IMR-90 (cell line): ENCODE measurements at regions not wholly inside any gene's neighbourhood (a gene's known extent, or its start where the extent isn't known, plus 50 kb on each side); places are given as distances from the start of the nearest gene placed in this dataset.

ENCODE experiments used
- ATAC-seq: fragments of 200-7000 bp; cut with Tn5 transposase; 2 replicates; pipeline ENCODE4 v1.9.1; 2020; ENCODE audit warnings: low read depth, mild to moderate bottlenecking, moderate library complexity
- BruUV-seq: library from RNA; stranded (reverse); fragments of 400-500 nt; replicated peaks from 2 replicates; lab custom pipeline; 2021; lab: Mats Ljungman, UMichigan
- CTCF ChIA-PET: fragments of 300-600 bp; formaldehyde crosslinking; extraction: SDS; loops from one replicate; lab custom pipeline; 2021; ENCODE audit warnings: antibody characterized with exemption; lab: Yijun Ruan, JAX
- POLR2A ChIA-PET: fragments of 300-600 bp; sonication (Branson Sonifier 250); formaldehyde crosslinking; loops from one replicate; lab custom pipeline; 2022; ENCODE audit warnings: antibody characterized with exemption; ENCODE audit not compliant: unreplicated experiment; lab: Charles Lee
- DNase-seq: peaks from one replicate; pipeline ENCODE4 v3.0.0; 2013
- H2AFZ ChIP-seq: replicated peaks from 2 replicates; pipeline ENCODE3; 2013; ENCODE audit warnings: low read length, mild to moderate bottlenecking; ENCODE audit not compliant: poor library complexity
- H2AK5ac ChIP-seq: 2 replicates; pipeline ENCODE4 v1.6.1; 2013; ENCODE audit warnings: low read depth, low read length, inconsistent platforms
- H2AK9ac ChIP-seq: replicated peaks from 2 replicates; pipeline ENCODE3; 2013; ENCODE audit warnings: mild to moderate bottlenecking, low read depth, low read length, moderate library complexity; ENCODE audit not compliant: poor library complexity
- H2BK120ac ChIP-seq: 2 replicates; pipeline ENCODE4 v1.6.1; 2013; ENCODE audit warnings: low read depth, low read length, inconsistent platforms
- H2BK15ac ChIP-seq: 3 replicates; pipeline ENCODE4 v1.6.1; 2013; ENCODE audit warnings: low read depth, low read length, inconsistent platforms
- H2BK20ac ChIP-seq: 2 replicates; pipeline ENCODE4 v1.6.1; 2013; ENCODE audit warnings: low read depth, mild to moderate bottlenecking, inconsistent platforms, low read length, moderate library complexity
- H2BK5ac ChIP-seq: 2 replicates; pipeline ENCODE4 v1.6.1; 2013; ENCODE audit warnings: mild to moderate bottlenecking, low read depth, low read length, inconsistent platforms; ENCODE audit not compliant: poor library complexity, severe bottlenecking
- H3K14ac ChIP-seq: replicated peaks from 2 replicates; pipeline ENCODE4 v1.6.1; 2013; ENCODE audit warnings: low read depth, low read length, inconsistent platforms
- H3K18ac ChIP-seq: 2 replicates; pipeline ENCODE4 v1.6.1; 2013; ENCODE audit warnings: low read depth, low read length, control low read depth
- H3K23ac ChIP-seq: 2 replicates; pipeline ENCODE4 v1.6.1; 2013; ENCODE audit warnings: low read depth, low read length, inconsistent platforms
- H3K27ac ChIP-seq: 2 replicates; pipeline ENCODE4 v1.5.1; 2013; ENCODE audit warnings: mild to moderate bottlenecking, control low read depth, low read length; ENCODE audit not compliant: insufficient read depth
- H3K27me3 ChIP-seq: 2 replicates; pipeline ENCODE4 v1.6.1; 2013; ENCODE audit warnings: low read length; ENCODE audit not compliant: control insufficient read depth, insufficient read depth
- H3K36me3 ChIP-seq: 2 replicates; pipeline ENCODE4 v1.6.1; 2013; ENCODE audit warnings: low read length, mixed read lengths; ENCODE audit not compliant: control insufficient read depth, insufficient read depth
- H3K4ac ChIP-seq: 2 replicates; pipeline ENCODE4 v1.6.1; 2013; ENCODE audit warnings: low read depth, low read length, inconsistent platforms
- H3K4me1 ChIP-seq: 2 replicates; pipeline ENCODE4 v1.6.1; 2013; ENCODE audit warnings: low read length, mixed read lengths; ENCODE audit not compliant: control insufficient read depth, insufficient read depth
- H3K4me2 ChIP-seq: 2 replicates; pipeline ENCODE4 v1.6.1; 2013; ENCODE audit warnings: low read depth, mild to moderate bottlenecking, control low read depth, low read length, moderate library complexity
- H3K4me3 ChIP-seq: 2 replicates; pipeline ENCODE4 v1.5.1; 2013; ENCODE audit warnings: low read depth, mild to moderate bottlenecking, control low read depth, low read length, moderate library complexity; ENCODE audit not compliant: insufficient read depth
- H3K56ac ChIP-seq: 2 replicates; pipeline ENCODE4 v1.6.1; 2013; ENCODE audit warnings: low read length, inconsistent platforms; ENCODE audit not compliant: insufficient read depth; ENCODE audit errors: extremely low read depth
- H3K79me1 ChIP-seq, 2 experiments: 2 replicates each; pipeline ENCODE4 v1.6.1; 2013; ENCODE audit warnings: low read length in 2 of 2, inconsistent platforms in 1 of 2, low read depth in 1 of 2
- H3K9ac ChIP-seq: 2 replicates; pipeline ENCODE4 v1.6.1; 2013; ENCODE audit warnings: low read depth, low read length, control low read depth
- H3K9me1 ChIP-seq: 2 replicates; pipeline ENCODE4 v1.6.1; 2013; ENCODE audit warnings: low read length, inconsistent platforms; ENCODE audit not compliant: insufficient read depth
- H3K9me3 ChIP-seq: 2 replicates; pipeline ENCODE4 v1.6.1; 2013; ENCODE audit warnings: low read length; ENCODE audit not compliant: control insufficient read depth, insufficient read depth
- H4K20me1 ChIP-seq: 2 replicates; pipeline ENCODE4 v1.6.1; 2013; ENCODE audit warnings: low read length, inconsistent platforms; ENCODE audit not compliant: insufficient read depth
- H4K5ac ChIP-seq: 2 replicates; pipeline ENCODE4 v1.6.1; 2013; ENCODE audit warnings: mild to moderate bottlenecking, low read depth, low read length, control low read depth
- H4K8ac ChIP-seq, 2 experiments: 2 replicates each; pipeline ENCODE4 v1.6.1; 2013; ENCODE audit warnings: low read depth in 2 of 2, low read length in 2 of 2, control low read depth in 1 of 2, inconsistent platforms in 1 of 2
- H4K91ac ChIP-seq: 2 replicates; pipeline ENCODE4 v1.6.1; 2013; ENCODE audit warnings: low read depth, low read length, inconsistent platforms; ENCODE audit not compliant: insufficient read depth
- BHLHE40 ChIP-seq: fragments of 150-350 bp; IDR thresholded peaks from 2 replicates; pipeline ENCODE4 v1.6.1; 2016; ENCODE audit warnings: mild to moderate bottlenecking, low read depth, low read length
- CEBPB ChIP-seq: IDR thresholded peaks from 2 replicates; pipeline ENCODE4 v1.6.1; 2012; ENCODE audit warnings: low read depth, low read length, improper control_type of control experiment
- ELK1 ChIP-seq: fragments of 150-350 bp; IDR thresholded peaks from 2 replicates; pipeline ENCODE4 v1.6.1; 2016; ENCODE audit warnings: low read depth, mild to moderate bottlenecking, low read length, moderate library complexity, borderline replicate concordance
- FOS ChIP-seq: fragments of 150-350 bp; IDR thresholded peaks from 2 replicates; pipeline ENCODE4 v1.6.1; 2016; ENCODE audit warnings: low read depth, low read length
- MAFK ChIP-seq: IDR thresholded peaks from 2 replicates; pipeline ENCODE4 v1.6.1; 2012; ENCODE audit warnings: low read depth, low read length, improper control_type of control experiment
- MAZ ChIP-seq: IDR thresholded peaks from 2 replicates; pipeline ENCODE4 v1.6.1; 2012; ENCODE audit warnings: low read depth, mild to moderate bottlenecking, low read length, improper control_type of control experiment, moderate library complexity, borderline replicate concordance
- MXI1 ChIP-seq: IDR thresholded peaks from 2 replicates; pipeline ENCODE4 v1.6.1; 2012; ENCODE audit warnings: low read depth, mild to moderate bottlenecking, low read length, moderate library complexity, borderline replicate concordance
- RCOR1 ChIP-seq: IDR thresholded peaks from 2 replicates; pipeline ENCODE4 v1.6.1; 2012; ENCODE audit warnings: mild to moderate bottlenecking, low read length, improper control_type of control experiment; ENCODE audit not compliant: insufficient replicate concordance
- RFX5 ChIP-seq: IDR thresholded peaks from 2 replicates; pipeline ENCODE4 v1.8.0; 2012; ENCODE audit warnings: low read depth, mild to moderate bottlenecking, low read length, moderate library complexity
- SMC3 ChIP-seq: fragments of 150-350 bp; IDR thresholded peaks from 2 replicates; pipeline ENCODE4 v1.6.1; 2016; ENCODE audit warnings: low read depth, mild to moderate bottlenecking, antibody characterized with exemption, low read length, moderate library complexity
- USF2 ChIP-seq: fragments of 150-350 bp; IDR thresholded peaks from 2 replicates; pipeline ENCODE4 v1.6.1; 2017; ENCODE audit warnings: mild to moderate bottlenecking, antibody characterized with exemption, low read length, low read depth
- WGBS, 2 experiments: methylation state at CpG; one replicate each; pipeline versions ENCODE4 v1.1.5 to v1.1.7; 2013; ENCODE audit warnings: missing lambda C conversion rate in 2 of 2; ENCODE audit not compliant: insufficient read length in 1 of 2; ENCODE audit errors: extremely low coverage in 2 of 2; 5-methylcytosine and 5-hydroxymethylcytosine counted together
- dilution Hi-C: fragments of 300-500 bp; cut with HindIII; formaldehyde crosslinking; loops from one replicate; pipeline ENCODE4 v1.14.3; 2018; ENCODE audit warnings: low sequenced_read_pairs; ENCODE audit not compliant: unreplicated experiment
- in situ Hi-C: fragments of 300-500 bp; cut with MboI; formaldehyde crosslinking; loops from 3 replicates; pipeline ENCODE4 v1.14.3; 2019; ENCODE audit warnings: low sequenced_read_pairs, inconsistent platforms, mixed read lengths
- intact Hi-C: fragments of 100-400 bp; cut with micrococcal nuclease; formaldehyde crosslinking; loops from 2 replicates; pipeline ENCODE4 v1.10.0; 2022

GRCh38 chr13:112161521-112162301, 94.8 kb downstream of the SOX1 start:
- no peak for TF ChIP-seq CEBPB
- no peak for TF ChIP-seq SMC3
- no peak for TF ChIP-seq BHLHE40
- no peak for TF ChIP-seq RFX5
- TF ChIP-seq MXI1, result no peak
- no peak for TF ChIP-seq RCOR1
- no peak for TF ChIP-seq MAFK
- TF ChIP-seq USF2, result no peak
- TF ChIP-seq FOS, result no peak
- no peak for TF ChIP-seq ELK1
- no peak for TF ChIP-seq MAZ
- Histone ChIP-seq H3K18ac (no peak overlapping the region), H3K27me3 (no peaks in the 10 kb centered on the region), H2BK15ac (no peak overlapping the region), H3K4me2 (no peak overlapping the region), H3K9ac (no peak overlapping the region), H2BK20ac (no peak overlapping the region), H2BK120ac (no peak overlapping the region), H4K20me1 (no peaks in the 10 kb centered on the region), H2BK5ac (no peak overlapping the region), H3K14ac (no peak overlapping the region), H4K5ac (no peak overlapping the region), H3K36me3 (no peaks in the 10 kb centered on the region), H2AK5ac (no peak overlapping the region), H2AFZ (no peak overlapping the region), H3K9me3 (peaks cover 31% of the 10 kb centered on the region), H3K79me1 (no peaks in the 10 kb centered on the region), H3K4ac (no peak overlapping the region), H3K56ac (no peak overlapping the region), H3K9me1 (no peaks in the 10 kb centered on the region), H2AK9ac (no peak overlapping the region), H3K4me1 (no peaks in the 10 kb centered on the region), H3K27ac (no peak overlapping the region), H4K91ac (no peak overlapping the region), H3K4me3 (no peak overlapping the region), H3K23ac (no peak overlapping the region), H4K8ac (no peak overlapping the region)
- ChIA-PET CTCF (no interaction called here), POLR2A (no interaction called here)
- WGBS, 2 experiments, result 27% methylated on average over 3 of the region's 21 CpGs; no CpG with 5 or more reads in 1 of the 2 experiments
- DNase-seq (no peak), ATAC-seq (no peak)
- in situ Hi-C loops, result no loop called here
- intact Hi-C loops, result no loop called here
- BruUV-seq, result no TSS peak
- dilution Hi-C loops, result no loop called here
